Naive thymus-derived CD4-positive, alpha-beta T cell (primary cell): ENCODE measurements at regions not wholly inside any gene's neighbourhood (a gene's known extent, or its start where the extent isn't known, plus 50 kb on each side); places are given as distances from the start of the nearest gene placed in this dataset.

Source experiments
- ATAC-seq: fragments of 150-1000 bp; cut with Tn5 transposase; 2 replicates; pipeline ENCODE4 v1.10.0; 2021; ENCODE audit warnings: mild to moderate bottlenecking, moderate library complexity
- CTCF ChIA-PET: fragments of 350-600 bp; sonication (Branson Sonifier 250); formaldehyde crosslinking; loops from one replicate; lab custom pipeline; 2021; ENCODE audit warnings: antibody characterized with exemption; lab: Charles Lee
- POLR2A ChIA-PET: fragments of 350-600 bp; sonication (Branson Sonifier 250); formaldehyde crosslinking; loops from one replicate; lab custom pipeline; 2021; ENCODE audit warnings: antibody characterized with exemption, inconsistent platforms; lab: Charles Lee
- DNase-seq, 9 donors: peaks; one replicate each; pipeline versions ENCODE4 v3.0.0 to v3.0.0-alpha.2; 2020 to 2022; ENCODE audit warnings: mixed read lengths in 1 of 9
- H3K27ac ChIP-seq: one replicate; pipeline ENCODE4 v1.7.0; 2013; ENCODE audit warnings: mild to moderate bottlenecking, low read depth, low read length, moderate library complexity
- H3K27me3 ChIP-seq, 2 donors: one replicate each; pipeline ENCODE4 v1.7.0; 2013; ENCODE audit warnings: low read length in 2 of 2, mild to moderate bottlenecking in 2 of 2, moderate library complexity in 2 of 2; ENCODE audit not compliant: control insufficient read depth in 2 of 2, insufficient read depth in 2 of 2
- H3K36me3 ChIP-seq, 3 experiments: 1 replicate in 2 of 3; 2 replicates in 1 of 3; pipeline ENCODE4 v1.7.0; 2013; ENCODE audit warnings: low read length in 3 of 3, mild to moderate bottlenecking in 3 of 3, moderate library complexity in 1 of 3; ENCODE audit not compliant: insufficient read depth in 3 of 3, control insufficient read depth in 2 of 3
- H3K4me1 ChIP-seq, 2 donors: one replicate each; pipeline ENCODE4 v1.7.0; 2013; ENCODE audit warnings: low read length in 2 of 2, mild to moderate bottlenecking in 2 of 2, moderate library complexity in 1 of 2; ENCODE audit not compliant: control insufficient read depth in 2 of 2, insufficient read depth in 2 of 2
- H3K4me3 ChIP-seq: 2 replicates; pipeline ENCODE4 v1.7.0; 2013; ENCODE audit warnings: mild to moderate bottlenecking, low read length
- H3K9me3 ChIP-seq, 3 experiments: 1 replicate in 2 of 3; 2 replicates in 1 of 3; pipeline ENCODE4 v1.7.0; 2013; ENCODE audit warnings: low read length in 3 of 3; ENCODE audit not compliant: control insufficient read depth in 2 of 3
- H3K27ac Mint-ChIP-seq, 9 donors: one replicate each; pipeline ENCODE4 v1.8.0; 2020 to 2022; ENCODE audit warnings: mixed read lengths in 9 of 9, mild to moderate bottlenecking in 8 of 9, moderate library complexity in 5 of 9, inconsistent platforms in 2 of 9
- H3K27me3 Mint-ChIP-seq, 5 donors: one replicate each; pipeline ENCODE4 v1.8.0; 2021 to 2022; ENCODE audit warnings: mixed read lengths in 5 of 5, mild to moderate bottlenecking in 1 of 5
- H3K36me3 Mint-ChIP-seq, 5 donors: one replicate each; pipeline ENCODE4 v1.8.0; 2020 to 2022; ENCODE audit warnings: mixed read lengths in 5 of 5, mild to moderate bottlenecking in 3 of 5, inconsistent platforms in 1 of 5
- H3K4me1 Mint-ChIP-seq, 7 donors: one replicate each; pipeline ENCODE4 v1.8.0; 2020 to 2022; ENCODE audit warnings: mixed read lengths in 7 of 7, mild to moderate bottlenecking in 3 of 7, inconsistent platforms in 1 of 7
- H3K4me3 Mint-ChIP-seq, 10 donors: one replicate each; pipeline ENCODE4 v1.8.0; 2020 to 2022; ENCODE audit warnings: mild to moderate bottlenecking in 10 of 10, mixed read lengths in 10 of 10, moderate library complexity in 6 of 10, inconsistent platforms in 2 of 10
- H3K9me3 Mint-ChIP-seq, 11 donors: one replicate each; pipeline ENCODE4 v1.8.0; 2020 to 2022; ENCODE audit warnings: mixed read lengths in 11 of 11, mild to moderate bottlenecking in 4 of 11, inconsistent platforms in 1 of 11, moderate library complexity in 1 of 11
- intact Hi-C, 2 donors: fragments of 100-400 bp; cut with micrococcal nuclease; formaldehyde crosslinking; loops; one replicate each; pipeline ENCODE4 v1.15.1; 2023

DNA sequence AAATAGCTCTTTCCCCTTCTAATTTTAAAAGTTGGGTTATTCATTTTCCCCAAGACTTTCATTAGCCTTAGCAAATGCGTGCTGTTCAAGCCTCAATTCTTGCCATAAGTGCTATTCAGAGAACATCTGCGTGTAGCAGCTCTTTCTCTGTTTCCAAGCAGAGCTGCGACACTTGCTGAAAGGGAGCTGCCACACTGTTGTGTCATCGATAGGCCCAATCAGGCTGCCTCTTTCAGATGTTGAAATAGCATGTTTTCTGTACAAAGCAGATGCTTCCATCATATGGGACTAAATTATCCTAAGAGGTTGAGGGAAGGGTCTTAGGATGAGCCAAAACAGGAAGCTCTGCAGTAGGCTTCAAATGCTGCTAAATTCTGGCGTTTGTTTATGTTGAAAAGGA, 220.9 kb upstream of the CDC14C start:
- Mint-ChIP-seq H3K27me3 (no peaks in the 10 kb centered on the region), H3K4me1 (no peaks in the 10 kb centered on the region), H3K4me3 (no peak overlapping the region), H3K27ac (no peak overlapping the region), H3K9me3 (peaks cover 0 to 8% (median 0%) of the 10 kb centered on the region in 11 donors), H3K36me3 (no peaks in the 10 kb centered on the region)
- no peaks in the 10 kb centered on the region for H3K36me3 ChIP-seq
- POLR2A ChIA-PET = no interaction called here
- no peaks in the 10 kb centered on the region for H3K4me1 ChIP-seq
- no peak overlapping the region for H3K4me3 ChIP-seq
- H3K27me3 ChIP-seq = no peaks in the 10 kb centered on the region
- H3K9me3 ChIP-seq = no peaks in the 10 kb centered on the region
- ATAC-seq (no peak), DNase-seq (no peak)
- no peak overlapping the region for H3K27ac ChIP-seq
- intact Hi-C loops = no loop called here
- CTCF ChIA-PET = no interaction called here

DNA sequence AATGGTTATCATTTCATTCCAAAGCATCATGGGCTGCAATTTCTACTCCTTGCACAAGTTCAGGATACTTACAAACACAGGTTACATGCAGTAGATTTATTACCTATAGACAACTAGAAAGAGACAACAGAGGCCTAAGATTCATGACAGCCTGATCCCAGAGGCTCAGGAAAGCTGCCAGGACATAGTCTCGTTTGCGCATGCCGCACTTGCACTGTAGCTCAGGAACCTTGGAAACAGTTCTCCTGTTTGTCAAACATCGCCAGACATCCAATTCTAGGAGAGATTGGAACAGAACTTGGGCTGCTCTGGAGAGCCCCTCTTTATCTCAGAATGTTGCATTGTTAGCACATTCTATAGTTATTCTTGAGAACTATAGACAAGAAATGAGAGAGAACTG, 216.2 kb upstream of the CDC14C start:
- no peaks in the 10 kb centered on the region for H3K27me3 ChIP-seq
- ChIA-PET CTCF (no interaction called here), POLR2A (no interaction called here)
- Mint-ChIP-seq H3K4me1 (peaks cover 0 to 3% (median 0%) of the 10 kb centered on the region in 7 donors), H3K4me3 (no peak overlapping the region), H3K27me3 (no peaks in the 10 kb centered on the region), H3K9me3 (peaks cover 0 to 5% (median 0%) of the 10 kb centered on the region in 11 donors), H3K36me3 (no peaks in the 10 kb centered on the region), H3K27ac (no peak overlapping the region)
- intact Hi-C loops = no loop called here
- H3K9me3 ChIP-seq = no peaks in the 10 kb centered on the region
- no peak for DNase-seq
- no peak for ATAC-seq
- no peak overlapping the region for H3K4me3 ChIP-seq
- H3K4me1 ChIP-seq = no peaks in the 10 kb centered on the region
- H3K27ac ChIP-seq = no peak overlapping the region
- no peaks in the 10 kb centered on the region for H3K36me3 ChIP-seq

DNA sequence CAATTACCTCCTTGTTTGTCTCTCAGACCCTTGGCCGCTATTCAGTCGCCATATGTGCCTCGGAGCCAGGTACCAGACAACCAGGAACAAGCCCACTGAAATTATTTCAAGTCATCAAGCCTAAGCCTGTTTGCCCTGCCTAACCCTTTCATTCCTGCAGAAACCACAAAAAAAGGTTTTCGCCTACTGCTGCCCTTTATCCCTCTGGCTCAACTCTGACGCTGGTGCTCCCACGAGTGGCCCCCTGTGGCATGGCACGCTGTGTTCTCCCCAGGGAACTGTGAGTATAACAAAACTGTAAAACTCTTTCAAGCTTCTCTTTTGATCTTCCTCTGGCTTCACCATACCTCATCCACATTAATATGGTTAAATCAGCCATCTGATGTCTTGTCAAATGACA, 215.7 kb upstream of the CDC14C start:
- Mint-ChIP-seq H3K27me3 (no peaks in the 10 kb centered on the region), H3K4me1 (peaks cover 0 to 3% (median 0%) of the 10 kb centered on the region in 7 donors), H3K4me3 (no peak overlapping the region), H3K27ac (no peak overlapping the region), H3K36me3 (no peaks in the 10 kb centered on the region), H3K9me3 (peaks cover 0 to 5% (median 0%) of the 10 kb centered on the region in 11 donors)
- Histone ChIP-seq H3K36me3 (no peaks in the 10 kb centered on the region), H3K4me1 (no peaks in the 10 kb centered on the region), H3K9me3 (no peaks in the 10 kb centered on the region), H3K4me3 (no peak overlapping the region), H3K27me3 (no peaks in the 10 kb centered on the region), H3K27ac (no peak overlapping the region)
- ATAC-seq (no peak), DNase-seq (no peak)
- POLR2A ChIA-PET = no interaction called here
- CTCF ChIA-PET = no interaction called here
- intact Hi-C loops = no loop called here

DNA sequence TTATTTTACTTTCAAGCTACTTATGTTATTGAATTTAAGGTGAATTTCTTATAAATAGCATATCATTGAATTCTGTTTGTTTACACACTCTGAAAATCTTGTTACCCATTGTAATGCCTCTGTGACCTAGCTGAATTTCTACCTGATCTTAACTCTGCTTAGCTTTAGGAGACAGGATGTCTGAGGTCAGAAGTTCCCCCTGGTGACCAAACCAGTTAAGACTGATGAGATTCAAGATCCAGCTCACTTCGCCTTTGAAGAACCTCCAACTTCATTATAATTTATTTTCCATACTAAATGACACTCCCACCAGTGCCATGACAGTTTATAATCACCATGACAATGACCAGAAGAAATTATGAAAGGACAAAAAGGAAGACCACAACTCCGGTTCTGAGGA, 213.4 kb upstream of the CDC14C start:
- H3K9me3 ChIP-seq = no peaks in the 10 kb centered on the region
- no peak overlapping the region for H3K27ac ChIP-seq
- ChIA-PET POLR2A (no interaction called here), CTCF (no interaction called here)
- H3K27ac Mint-ChIP-seq = no peak overlapping the region
- intact Hi-C loops = loop anchor here in 1 of 2 donors (10.0 kb wide), 1 partner anchor 766 kb away; the partner anchor contains the start of gene PKD1L1
- H3K4me1 ChIP-seq = no peaks in the 10 kb centered on the region
- peaks cover 0 to 3% (median 0%) of the 10 kb centered on the region in 7 donors for H3K4me1 Mint-ChIP-seq
- H3K27me3 ChIP-seq = no peaks in the 10 kb centered on the region
- peaks cover 0 to 2% (median 0%) of the 10 kb centered on the region in 11 donors for H3K9me3 Mint-ChIP-seq
- H3K4me3 ChIP-seq = no peak overlapping the region
- H3K36me3 ChIP-seq = no peaks in the 10 kb centered on the region
- ATAC-seq (no peak), DNase-seq (no peak)
- no peak overlapping the region for H3K4me3 Mint-ChIP-seq
- no peaks in the 10 kb centered on the region for H3K36me3 Mint-ChIP-seq
- H3K27me3 Mint-ChIP-seq = no peaks in the 10 kb centered on the region

DNA sequence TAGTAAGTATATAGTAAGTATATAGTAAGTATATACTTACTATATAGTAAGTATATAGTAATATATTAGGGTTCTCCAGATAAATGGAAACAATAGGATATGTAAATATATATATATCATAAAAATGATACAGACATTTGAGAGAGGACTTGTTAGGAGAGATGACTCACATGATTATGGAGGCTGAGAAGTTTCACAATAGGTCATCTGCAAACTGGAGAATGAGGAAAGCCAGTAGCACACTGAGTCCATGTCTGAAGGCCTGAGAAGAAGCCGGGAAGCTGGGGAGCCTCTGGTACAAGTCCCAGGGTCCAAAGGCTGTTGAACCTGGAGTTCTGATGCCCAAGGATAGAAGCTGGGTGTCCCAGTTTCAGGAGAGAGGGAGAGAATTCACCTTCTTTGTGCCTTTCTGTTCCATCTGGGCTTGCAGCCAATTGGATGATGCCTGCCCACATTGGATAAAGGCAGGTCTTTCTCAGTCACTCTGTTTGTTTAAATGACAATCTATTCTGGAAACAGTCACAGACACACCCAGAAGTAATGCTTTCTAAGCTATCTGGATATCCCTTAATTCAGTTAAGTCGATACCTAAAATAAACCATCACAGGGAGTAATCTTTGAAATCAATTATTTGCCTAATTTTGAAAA, 205.5 kb upstream of the CDC14C start:
- no peaks in the 10 kb centered on the region for H3K27me3 Mint-ChIP-seq
- H3K36me3 ChIP-seq = no peaks in the 10 kb centered on the region
- no peak overlapping the region for H3K4me3 ChIP-seq
- no peak for ATAC-seq
- H3K27ac Mint-ChIP-seq = no peak overlapping the region
- H3K4me1 ChIP-seq = no peaks in the 10 kb centered on the region
- no peak overlapping the region for H3K4me3 Mint-ChIP-seq
- CTCF ChIA-PET = no interaction called here
- no peaks in the 10 kb centered on the region for H3K9me3 ChIP-seq
- H3K9me3 Mint-ChIP-seq = peaks cover 0 to 4% (median 0%) of the 10 kb centered on the region in 11 donors
- H3K27ac ChIP-seq = no peak overlapping the region
- no peaks in the 10 kb centered on the region for H3K4me1 Mint-ChIP-seq
- POLR2A ChIA-PET = no interaction called here
- DNase-seq = no peak
- no peaks in the 10 kb centered on the region for H3K27me3 ChIP-seq
- intact Hi-C loops = loop anchor here in 1 of 2 donors (10.0 kb wide), 1 partner anchor 774 kb away; the partner anchor contains the start of gene PKD1L1
- no peaks in the 10 kb centered on the region for H3K36me3 Mint-ChIP-seq

DNA sequence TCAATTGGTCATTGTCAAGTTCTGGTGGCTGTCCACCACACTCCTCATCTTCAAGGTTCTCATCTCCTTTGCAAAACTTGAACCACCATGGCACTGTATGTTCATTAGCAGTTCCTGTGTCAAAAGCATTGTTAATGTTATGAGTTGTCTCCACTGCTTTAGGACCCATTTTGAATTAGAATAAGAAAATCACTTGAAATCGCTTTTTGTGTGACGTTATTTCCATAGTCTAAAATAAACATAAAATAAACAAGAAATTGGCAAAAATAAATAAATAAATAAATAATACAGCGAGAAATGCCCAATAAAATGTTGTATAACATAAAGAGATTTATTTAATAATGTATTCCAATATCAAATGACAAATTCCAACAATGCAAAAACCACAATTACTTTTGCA, 195.5 kb upstream of the CDC14C start:
- Mint-ChIP-seq H3K27me3 (no peaks in the 10 kb centered on the region), H3K9me3 (peaks cover 0 to 20% (median 9%) of the 10 kb centered on the region in 11 donors), H3K4me3 (no peak overlapping the region), H3K4me1 (no peaks in the 10 kb centered on the region), H3K36me3 (peaks cover 0 to 4% (median 0%) of the 10 kb centered on the region in 5 donors), H3K27ac (no peak overlapping the region)
- ChIA-PET CTCF (no interaction called here), POLR2A (no interaction called here)
- no peaks in the 10 kb centered on the region for H3K9me3 ChIP-seq
- intact Hi-C loops = no loop called here
- no peaks in the 10 kb centered on the region for H3K27me3 ChIP-seq
- H3K4me1 ChIP-seq = no peaks in the 10 kb centered on the region
- ATAC-seq (no peak), DNase-seq (no peak)
- H3K4me3 ChIP-seq = no peak overlapping the region
- no peaks in the 10 kb centered on the region for H3K36me3 ChIP-seq
- no peak overlapping the region for H3K27ac ChIP-seq

DNA sequence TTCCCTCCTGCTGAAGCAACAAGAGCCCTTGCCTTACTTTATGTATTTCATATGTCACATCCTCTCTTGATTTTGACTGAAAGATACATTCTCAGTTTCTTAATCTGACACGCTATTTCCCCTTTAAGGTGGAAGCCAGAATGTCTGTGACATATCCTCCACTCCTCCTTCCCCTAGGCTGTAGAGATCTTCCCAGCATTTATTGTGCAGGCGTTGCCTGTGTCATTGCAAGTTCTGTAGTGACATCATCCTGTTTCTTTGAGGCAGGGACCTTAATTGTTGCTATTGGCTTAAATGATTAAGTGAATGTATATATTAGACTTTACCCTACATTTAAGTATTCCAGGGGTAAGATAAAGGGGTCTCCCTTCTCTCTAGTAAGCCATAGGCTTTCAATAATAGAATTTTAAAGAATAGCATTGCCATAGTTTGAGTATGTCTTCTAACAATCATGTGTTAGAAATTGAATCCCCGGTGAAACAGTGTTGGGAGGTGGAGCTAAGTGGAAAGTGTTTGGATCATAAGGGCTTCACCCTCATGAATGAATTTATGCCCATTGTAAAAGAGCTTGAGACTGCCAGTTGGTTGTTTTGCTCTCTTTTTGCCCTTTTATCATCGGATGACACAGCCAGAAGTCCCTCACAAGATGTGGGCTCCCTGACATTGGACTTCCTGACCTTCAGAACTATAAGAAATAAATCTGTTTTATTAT, 189.5 kb upstream of the CDC14C start:
- Histone ChIP-seq H3K4me1 (no peaks in the 10 kb centered on the region), H3K27ac (no peak overlapping the region), H3K36me3 (no peaks in the 10 kb centered on the region), H3K27me3 (no peaks in the 10 kb centered on the region), H3K4me3 (no peak overlapping the region), H3K9me3 (peaks cover 0 to 7% (median 0%) of the 10 kb centered on the region in 3 experiments)
- intact Hi-C loops = no loop called here
- CTCF ChIA-PET = no interaction called here
- Mint-ChIP-seq H3K4me1 (no peaks in the 10 kb centered on the region), H3K27me3 (no peaks in the 10 kb centered on the region), H3K27ac (no peak overlapping the region), H3K36me3 (no peaks in the 10 kb centered on the region), H3K9me3 (peaks cover 0 to 21% (median 10%) of the 10 kb centered on the region in 11 donors), H3K4me3 (no peak overlapping the region)
- ATAC-seq (no peak), DNase-seq (no peak)
- POLR2A ChIA-PET = no interaction called here
